ENCODE measurements at regions not wholly inside any gene's neighbourhood (a gene's known extent, or its start where the extent isn't known, plus 50 kb on each side); places are given as distances from the start of the nearest gene placed in this dataset.

GRCh38 chr6:100177956-100178355 lies 183.9 kb upstream of the MCHR2 start:
- no peak for TF ChIP-seq CTCF (IDR thresholded peaks at IDR 0.05)
- no peak for TF ChIP-seq EZH2 (IDR thresholded peaks at IDR 0.05; ENCODE audit: borderline replicate concordance, insufficient read depth, low read depth, low read length, poor library complexity, severe bottlenecking)
